ENCODE measurements at regions not wholly inside any gene's neighbourhood (a gene's known extent, or its start where the extent isn't known, plus 50 kb on each side); places are given as distances from the start of the nearest gene placed in this dataset.

DNA sequence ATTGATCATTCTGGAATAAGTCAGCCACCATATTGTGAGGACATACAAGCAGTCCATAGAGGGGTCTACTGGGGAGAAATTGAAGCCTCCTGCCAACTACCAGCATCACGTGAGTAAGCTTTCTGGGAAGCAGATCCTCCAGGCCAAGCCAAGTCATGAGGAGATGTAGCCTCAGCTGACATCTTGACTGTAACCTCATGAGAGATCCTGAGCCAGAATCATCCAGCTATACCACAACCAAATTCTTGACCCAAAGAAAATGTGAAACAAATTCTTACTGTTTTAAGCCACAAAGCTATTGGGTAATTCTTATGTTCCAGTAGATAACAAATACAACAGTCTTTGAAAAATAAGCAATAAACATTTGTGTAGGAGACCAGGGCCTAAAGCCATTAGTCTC lies 479.4 kb upstream of the DCN start:
- no peak for DNase-seq (ENCODE audit: low read depth, low spot score)
- TF ChIP-seq CTCF (IDR thresholded peaks at IDR 0.05; ENCODE audit: low read depth, low read length) = no peak
- no peaks in the 10 kb centered on the region for H3K9me3 ChIP-seq (ENCODE audit: control insufficient read depth, insufficient read depth, low read length)
- H3K4me3 ChIP-seq (ENCODE audit: low read depth, low read length) = no peak overlapping the region
- POLR2A ChIA-PET = interaction anchor here (1.0 kb wide), 1 partner anchor 484 kb away, joined by 3 read pairs; the partner anchor contains the start of gene BTG1
- no peaks in the 10 kb centered on the region for H3K27me3 ChIP-seq (ENCODE audit: control insufficient read depth, insufficient read depth, low read length)
- H3K27ac ChIP-seq (ENCODE audit: low read depth, low read length) = no peak overlapping the region
- CTCF ChIA-PET = no interaction called here

- CTCF ChIA-PET = no interaction called here
- H3K9me3 ChIP-seq (ENCODE audit: control insufficient read depth, insufficient read depth, low read length) = no peaks in the 10 kb centered on the region
- TF ChIP-seq CTCF (IDR thresholded peaks at IDR 0.05; ENCODE audit: low read depth, low read length) = no peak
- no peak for DNase-seq (ENCODE audit: low read depth, low spot score)
- H3K27me3 ChIP-seq (ENCODE audit: control insufficient read depth, insufficient read depth, low read length) = no peaks in the 10 kb centered on the region
- no peak overlapping the region for H3K4me3 ChIP-seq (ENCODE audit: low read depth, low read length)
- H3K27ac ChIP-seq (ENCODE audit: low read depth, low read length) = no peak overlapping the region
- POLR2A ChIA-PET = no interaction called here
Measured at GRCh38 chr12:91657032-91657431, 474.4 kb upstream of the DCN start.

DNA sequence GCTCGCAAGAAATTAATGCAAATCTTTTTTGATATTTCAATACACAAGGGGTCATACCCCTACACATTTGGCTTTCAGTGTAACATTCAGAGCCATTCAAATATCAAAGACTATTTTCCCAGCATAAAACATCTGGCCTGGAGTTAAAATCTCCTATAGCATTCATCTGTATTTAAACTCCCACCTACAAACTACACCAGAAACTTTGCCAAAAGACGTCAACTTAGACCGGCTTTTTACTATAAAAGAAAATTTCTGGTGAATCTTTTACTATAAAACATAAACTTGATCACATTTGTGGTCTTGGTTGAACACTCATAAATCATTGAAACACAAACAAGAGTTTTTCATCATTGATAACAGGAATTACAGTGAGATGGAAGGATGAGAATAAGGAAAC lies 473.3 kb upstream of the DCN start:
- ChIA-PET POLR2A (no interaction called here), CTCF (no interaction called here)
- Histone ChIP-seq H3K4me3 (ENCODE audit: low read depth, low read length) (no peak overlapping the region), H3K9me3 (ENCODE audit: control insufficient read depth, insufficient read depth, low read length) (no peaks in the 10 kb centered on the region), H3K27ac (ENCODE audit: low read depth, low read length) (no peak overlapping the region), H3K27me3 (ENCODE audit: control insufficient read depth, insufficient read depth, low read length) (no peaks in the 10 kb centered on the region)
- no peak for TF ChIP-seq CTCF (IDR thresholded peaks at IDR 0.05; ENCODE audit: low read depth, low read length)
- no peak for DNase-seq (ENCODE audit: low read depth, low spot score)

DNA sequence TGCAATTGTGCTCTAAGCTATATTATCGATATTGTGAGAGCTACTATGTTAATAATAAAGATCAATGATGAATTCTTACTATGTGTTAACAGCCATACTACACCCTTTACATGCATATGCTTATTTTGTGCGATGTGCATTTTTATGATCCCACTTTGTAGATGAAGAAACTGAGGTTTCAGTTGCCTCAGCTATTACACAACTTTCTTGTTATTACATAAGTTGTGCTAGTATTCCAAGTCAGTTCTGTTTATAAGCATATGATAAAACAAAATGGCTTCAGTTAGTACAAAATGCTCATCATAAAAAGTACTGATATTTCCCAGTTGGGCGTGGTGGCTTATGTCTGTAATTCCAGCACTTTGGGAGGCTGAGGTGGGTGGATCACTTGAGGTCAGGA lies 471.5 kb upstream of the DCN start:
- Histone ChIP-seq H3K4me3 (ENCODE audit: low read depth, low read length) (no peak overlapping the region), H3K27me3 (ENCODE audit: control insufficient read depth, insufficient read depth, low read length) (no peaks in the 10 kb centered on the region), H3K27ac (ENCODE audit: low read depth, low read length) (no peak overlapping the region), H3K9me3 (ENCODE audit: control insufficient read depth, insufficient read depth, low read length) (no peaks in the 10 kb centered on the region)
- POLR2A ChIA-PET = no interaction called here
- no peak for TF ChIP-seq CTCF (IDR thresholded peaks at IDR 0.05; ENCODE audit: low read depth, low read length)
- CTCF ChIA-PET = no interaction called here
- DNase-seq (ENCODE audit: low read depth, low spot score) = no peak

DNA sequence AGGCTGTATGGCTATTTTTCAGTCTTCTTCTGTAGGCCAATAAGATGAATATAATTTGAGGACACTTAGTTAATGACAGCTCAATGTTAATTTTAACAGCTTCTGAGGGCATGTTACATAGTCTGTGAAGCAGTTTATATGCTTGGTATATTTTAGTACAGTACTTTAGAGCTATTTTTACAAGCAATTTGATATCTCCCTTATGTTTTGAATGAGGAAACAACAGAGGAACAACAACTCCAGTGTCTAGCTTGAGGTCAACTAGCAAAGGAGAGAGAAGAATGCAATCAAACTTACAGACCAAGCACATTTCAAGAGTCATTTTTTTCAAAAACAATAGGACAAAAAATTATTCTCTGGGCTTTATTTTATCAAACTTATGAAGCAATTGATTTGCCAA lies 469.1 kb upstream of the DCN start:
- no peak overlapping the region for H3K27ac ChIP-seq (ENCODE audit: low read depth, low read length)
- TF ChIP-seq CTCF (IDR thresholded peaks at IDR 0.05; ENCODE audit: low read depth, low read length) = no peak
- H3K4me3 ChIP-seq (ENCODE audit: low read depth, low read length) = no peak overlapping the region
- no peaks in the 10 kb centered on the region for H3K27me3 ChIP-seq (ENCODE audit: control insufficient read depth, insufficient read depth, low read length)
- H3K9me3 ChIP-seq (ENCODE audit: control insufficient read depth, insufficient read depth, low read length) = no peaks in the 10 kb centered on the region
- CTCF ChIA-PET = no interaction called here
- no peak for DNase-seq (ENCODE audit: low read depth, low spot score)
- POLR2A ChIA-PET = no interaction called here

Data from AG04450 (cell line).